ENCODE measurements at regions not wholly inside any gene's neighbourhood (a gene's known extent, or its start where the extent isn't known, plus 50 kb on each side); places are given as distances from the start of the nearest gene placed in this dataset.

- Mint-ChIP-seq H3K27me3 (ENCODE audit: unreplicated experiment) (no peaks in the 10 kb centered on the region), H3K4me1 (ENCODE audit: unreplicated experiment) (no peaks in the 10 kb centered on the region), H3K4me3 (ENCODE audit: unreplicated experiment) (no peak overlapping the region), H3K27ac (ENCODE audit: unreplicated experiment) (no peak overlapping the region), H3K9me3 (ENCODE audit: unreplicated experiment) (peaks cover 5% of the 10 kb centered on the region), H3K36me3 (ENCODE audit: unreplicated experiment) (no peaks in the 10 kb centered on the region)
- no peak for DNase-seq (ENCODE audit: extremely low spot score, unreplicated experiment)
- no peak for TF ChIP-seq CTCF (IDR thresholded peaks at IDR 0.05)
Measured at GRCh38 chr15:97678656-97679055, 281.8 kb upstream of the ARRDC4 start.

GRCh38 chr15:97679106-97679688, 281.3 kb upstream of the ARRDC4 start:
- H3K27me3 Mint-ChIP-seq (ENCODE audit: unreplicated experiment) = no peaks in the 10 kb centered on the region
- no peak overlapping the region for H3K27ac Mint-ChIP-seq (ENCODE audit: unreplicated experiment)
- no peak for TF ChIP-seq CTCF (IDR thresholded peaks at IDR 0.05)
- H3K4me1 Mint-ChIP-seq (ENCODE audit: unreplicated experiment) = no peaks in the 10 kb centered on the region
- H3K36me3 Mint-ChIP-seq (ENCODE audit: unreplicated experiment) = no peaks in the 10 kb centered on the region
- no peak for DNase-seq (ENCODE audit: extremely low spot score, unreplicated experiment)
- peaks cover 5% of the 10 kb centered on the region for H3K9me3 Mint-ChIP-seq (ENCODE audit: unreplicated experiment)
- H3K4me3 Mint-ChIP-seq (ENCODE audit: unreplicated experiment) = no peak overlapping the region

GRCh38 chr15:97680606-97681220, 279.8 kb upstream of the ARRDC4 start:
- no peaks in the 10 kb centered on the region for H3K4me1 Mint-ChIP-seq (ENCODE audit: unreplicated experiment)
- no peaks in the 10 kb centered on the region for H3K27me3 Mint-ChIP-seq (ENCODE audit: unreplicated experiment)
- H3K27ac Mint-ChIP-seq (ENCODE audit: unreplicated experiment) = no peak overlapping the region
- no peak for DNase-seq (ENCODE audit: extremely low spot score, unreplicated experiment)
- H3K4me3 Mint-ChIP-seq (ENCODE audit: unreplicated experiment) = no peak overlapping the region
- no peaks in the 10 kb centered on the region for H3K36me3 Mint-ChIP-seq (ENCODE audit: unreplicated experiment)
- H3K9me3 Mint-ChIP-seq (ENCODE audit: unreplicated experiment) = peaks cover 5% of the 10 kb centered on the region
- TF ChIP-seq CTCF (IDR thresholded peaks at IDR 0.05) = no peak

- H3K27me3 Mint-ChIP-seq (ENCODE audit: unreplicated experiment) = no peaks in the 10 kb centered on the region
- TF ChIP-seq CTCF (IDR thresholded peaks at IDR 0.05) = no peak
Measured at GRCh38 chr15:97683831-97684230, 276.7 kb upstream of the ARRDC4 start.

GRCh38 chr15:97684249-97684648, 276.3 kb upstream of the ARRDC4 start:
- TF ChIP-seq CTCF (IDR thresholded peaks at IDR 0.05) = no peak
- H3K4me1 Mint-ChIP-seq (ENCODE audit: unreplicated experiment) = no peaks in the 10 kb centered on the region
- no peak overlapping the region for H3K4me3 Mint-ChIP-seq (ENCODE audit: unreplicated experiment)
- peaks cover 5% of the 10 kb centered on the region for H3K9me3 Mint-ChIP-seq (ENCODE audit: unreplicated experiment)
- no peaks in the 10 kb centered on the region for H3K36me3 Mint-ChIP-seq (ENCODE audit: unreplicated experiment)
- DNase-seq (ENCODE audit: extremely low spot score, unreplicated experiment) = no peak
- no peak overlapping the region for H3K27ac Mint-ChIP-seq (ENCODE audit: unreplicated experiment)
- H3K27me3 Mint-ChIP-seq (ENCODE audit: unreplicated experiment) = no peaks in the 10 kb centered on the region

More at GRCh38 chr15:97683831-97684230, 276.7 kb upstream of the ARRDC4 start:
- Mint-ChIP-seq H3K36me3 (ENCODE audit: unreplicated experiment) (no peaks in the 10 kb centered on the region), H3K4me3 (ENCODE audit: unreplicated experiment) (no peak overlapping the region), H3K4me1 (ENCODE audit: unreplicated experiment) (no peaks in the 10 kb centered on the region), H3K9me3 (ENCODE audit: unreplicated experiment) (peaks cover 5% of the 10 kb centered on the region), H3K27ac (ENCODE audit: unreplicated experiment) (no peak overlapping the region)
- DNase-seq (ENCODE audit: extremely low spot score, unreplicated experiment) = no peak

Data from osteocyte (in vitro differentiated cells).